GM19324 (cell line): ENCODE measurements at regions not wholly inside any gene's neighbourhood (a gene's known extent, or its start where the extent isn't known, plus 50 kb on each side); places are given as distances from the start of the nearest gene placed in this dataset.
"Not testable (repeated sequence)": the region's sequence is repeated elsewhere in the genome, so short reads cannot be mapped to it uniquely, and the experiment has no call there.

ENCODE experiments used
- ATAC-seq: cut with Tn5 transposase; IDR thresholded peaks from one replicate; pipeline ENCODE4 v1.9.1; 2021; ENCODE audit warnings: mild to moderate bottlenecking, moderate library complexity; ENCODE audit not compliant: unreplicated experiment, low FRiP score

GRCh38 chrX:106493210-106493816 lies 118.5 kb upstream of the RADX start:
- ATAC-seq: not testable (repeated sequence)

- ATAC-seq: no peak
Measured at GRCh38 chrX:106499473-106499872, 112.3 kb upstream of the RADX start.

GRCh38 chrX:106510713-106511403 lies 100.9 kb upstream of the RADX start:
- ATAC-seq: no peak
